Activated CD8-positive, alpha-beta memory T cell treated with anti-CD3 and anti-CD28 coated beads for 24 hours (primary cell): ENCODE measurements at regions not wholly inside any gene's neighbourhood (a gene's known extent, or its start where the extent isn't known, plus 50 kb on each side); places are given as distances from the start of the nearest gene placed in this dataset.
"Not testable (repeated sequence)": the region's sequence is repeated elsewhere in the genome, so short reads cannot be mapped to it uniquely, and the experiment has no call there.

ENCODE experiments used
- DNase-seq: peaks from one replicate; pipeline ENCODE4 v3.0.0-alpha.2; 2020

- no peak for DNase-seq
Measured at GRCh38 chr5:87150630-87151029, 117.1 kb upstream of the RASA1 start.

GRCh38 chr5:87151547-87151946, 116.1 kb upstream of the RASA1 start:
- no peak for DNase-seq

GRCh38 chr5:87152886-87153285, 114.8 kb upstream of the RASA1 start:
- DNase-seq: no peak

GRCh38 chr5:87154191-87154590, 113.5 kb upstream of the RASA1 start:
- DNase-seq: no peak

- DNase-seq: no peak
Measured at GRCh38 chr5:87155106-87155505, 112.6 kb upstream of the RASA1 start.

GRCh38 chr5:87156631-87157030, 111.1 kb upstream of the RASA1 start:
- DNase-seq: no peak

GRCh38 chr5:87164409-87164808, 103.3 kb upstream of the RASA1 start:
- DNase-seq: no peak

- no peak for DNase-seq
Measured at GRCh38 chr5:87169300-87169991, 98.2 kb upstream of the RASA1 start.

- no peak for DNase-seq
Measured at GRCh38 chr5:87170799-87171198, 96.9 kb upstream of the RASA1 start.

- DNase-seq: no peak
Measured at GRCh38 chr5:87182649-87183048, 85.0 kb upstream of the RASA1 start.

GRCh38 chr5:87183896-87184295, 83.8 kb upstream of the RASA1 start:
- DNase-seq: no peak

- DNase-seq: no peak
Measured at GRCh38 chr5:87184605-87185004, 83.1 kb upstream of the RASA1 start.

GRCh38 chr5:87185838-87186237, 81.8 kb upstream of the RASA1 start:
- no peak for DNase-seq

GRCh38 chr5:87188391-87188790, 79.3 kb upstream of the RASA1 start:
- no peak for DNase-seq

- no peak for DNase-seq
Measured at GRCh38 chr5:87190041-87190440, 77.6 kb upstream of the RASA1 start.

GRCh38 chr5:87190687-87191086, 77.0 kb upstream of the RASA1 start:
- DNase-seq: no peak

GRCh38 chr5:87191645-87192044, 76.0 kb upstream of the RASA1 start:
- no peak for DNase-seq

GRCh38 chr5:87195104-87195591, 72.5 kb upstream of the RASA1 start:
- no peak for DNase-seq

GRCh38 chr5:87195616-87196015, 72.1 kb upstream of the RASA1 start:
- DNase-seq: no peak

GRCh38 chr5:87198010-87198409, 69.7 kb upstream of the RASA1 start:
- DNase-seq: no peak

GRCh38 chr5:87199246-87199645, 68.4 kb upstream of the RASA1 start:
- not testable (repeated sequence) for DNase-seq

GRCh38 chr5:87199704-87200103, 68.0 kb upstream of the RASA1 start:
- not testable (repeated sequence) for DNase-seq

- DNase-seq: no peak
Measured at GRCh38 chr5:87210076-87210475, 57.6 kb upstream of the RASA1 start.

- no peak for DNase-seq
Measured at GRCh38 chr5:87210743-87211142, 56.9 kb upstream of the RASA1 start.

GRCh38 chr5:87211676-87212075, 56.0 kb upstream of the RASA1 start:
- DNase-seq: no peak
